ENCODE measurements at regions not wholly inside any gene's neighbourhood (a gene's known extent, or its start where the extent isn't known, plus 50 kb on each side); places are given as distances from the start of the nearest gene placed in this dataset.

GRCh38 chr5:89228355-89228754 is 345.4 kb upstream of the MEF2C start:
- Histone ChIP-seq H3K36me3 (no peaks in the 10 kb centered on the region), H3K4me3 (no peak overlapping the region), H3K4me1 (no peaks in the 10 kb centered on the region), H3K9me3 (no peaks in the 10 kb centered on the region), H3K27ac (no peak overlapping the region), H3K27me3 (no peaks in the 10 kb centered on the region)
- WGBS, 2 donors, result 70 to 84% methylated on average over 1 of the region's 1 CpG
- no peak for DNase-seq
- no peak for TF ChIP-seq POLR2A (IDR thresholded peaks at IDR 0.05)
- TF ChIP-seq, protein P1, sequence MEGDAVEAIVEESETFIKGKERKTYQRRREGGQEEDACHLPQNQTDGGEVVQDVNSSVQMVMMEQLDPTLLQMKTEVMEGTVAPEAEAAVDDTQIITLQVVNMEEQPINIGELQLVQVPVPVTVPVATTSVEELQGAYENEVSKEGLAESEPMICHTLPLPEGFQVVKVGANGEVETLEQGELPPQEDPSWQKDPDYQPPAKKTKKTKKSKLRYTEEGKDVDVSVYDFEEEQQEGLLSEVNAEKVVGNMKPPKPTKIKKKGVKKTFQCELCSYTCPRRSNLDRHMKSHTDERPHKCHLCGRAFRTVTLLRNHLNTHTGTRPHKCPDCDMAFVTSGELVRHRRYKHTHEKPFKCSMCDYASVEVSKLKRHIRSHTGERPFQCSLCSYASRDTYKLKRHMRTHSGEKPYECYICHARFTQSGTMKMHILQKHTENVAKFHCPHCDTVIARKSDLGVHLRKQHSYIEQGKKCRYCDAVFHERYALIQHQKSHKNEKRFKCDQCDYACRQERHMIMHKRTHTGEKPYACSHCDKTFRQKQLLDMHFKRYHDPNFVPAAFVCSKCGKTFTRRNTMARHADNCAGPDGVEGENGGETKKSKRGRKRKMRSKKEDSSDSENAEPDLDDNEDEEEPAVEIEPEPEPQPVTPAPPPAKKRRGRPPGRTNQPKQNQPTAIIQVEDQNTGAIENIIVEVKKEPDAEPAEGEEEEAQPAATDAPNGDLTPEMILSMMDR (IDR thresholded peaks at IDR 0.05), result no peak
- intact Hi-C loops (cut with DNase I), result no loop called here

DNA sequence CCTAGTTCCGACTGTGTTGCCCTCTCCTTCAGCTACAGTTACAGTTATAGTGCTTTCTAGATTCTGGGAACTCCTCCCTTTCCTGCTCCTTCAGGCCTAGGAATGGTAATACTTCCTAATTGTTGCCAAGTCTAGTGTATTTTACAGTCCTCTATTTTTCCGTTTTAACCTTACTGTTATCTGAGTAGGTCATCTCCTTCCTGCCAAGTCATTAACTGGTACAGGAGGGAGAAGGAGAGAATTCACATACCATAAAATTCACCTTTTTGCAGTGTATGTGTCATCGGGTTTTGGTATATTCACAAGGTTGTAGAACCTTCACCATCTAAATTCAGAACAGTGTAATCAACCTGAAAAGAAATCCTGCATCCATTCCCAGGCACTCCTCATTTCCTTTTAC is 335.4 kb upstream of the MEF2C start:
- Histone ChIP-seq H3K27me3 (no peaks in the 10 kb centered on the region), H3K27ac (no peak overlapping the region), H3K9me3 (no peaks in the 10 kb centered on the region), H3K4me1 (no peaks in the 10 kb centered on the region), H3K36me3 (no peaks in the 10 kb centered on the region), H3K4me3 (no peak overlapping the region)
- intact Hi-C loops (cut with DNase I), result no loop called here
- DNase-seq, result no peak
- TF ChIP-seq POLR2A (IDR thresholded peaks at IDR 0.05), result no peak
- TF ChIP-seq, protein P1 (IDR thresholded peaks at IDR 0.05), result no peak
- WGBS, 2 donors, result 78% methylated on average over 3 of the region's 3 CpGs

GRCh38 chr5:89216606-89217005 is 333.6 kb upstream of the MEF2C start:
- Histone ChIP-seq H3K27me3 (no peaks in the 10 kb centered on the region), H3K36me3 (no peaks in the 10 kb centered on the region), H3K4me3 (no peak overlapping the region), H3K27ac (no peak overlapping the region), H3K4me1 (no peaks in the 10 kb centered on the region), H3K9me3 (no peaks in the 10 kb centered on the region)
- WGBS, 2 donors, result 76 to 78% methylated on average over 3 of the region's 3 CpGs
- no peak for DNase-seq
- TF ChIP-seq, protein P1 (IDR thresholded peaks at IDR 0.05), result no peak
- TF ChIP-seq POLR2A (IDR thresholded peaks at IDR 0.05), result no peak
- intact Hi-C loops (cut with DNase I), result no loop called here

GRCh38 chr5:89213573-89213972 is 330.6 kb upstream of the MEF2C start:
- H3K9me3 ChIP-seq, result no peaks in the 10 kb centered on the region
- no peak for TF ChIP-seq POLR2A (IDR thresholded peaks at IDR 0.05)
- TF ChIP-seq, protein P1 (IDR thresholded peaks at IDR 0.05), result no peak
- DNase-seq, result no peak
- no peak overlapping the region for H3K4me3 ChIP-seq
- H3K4me1 ChIP-seq, result no peaks in the 10 kb centered on the region
- H3K27me3 ChIP-seq, result no peaks in the 10 kb centered on the region
- H3K36me3 ChIP-seq, result no peaks in the 10 kb centered on the region
- H3K27ac ChIP-seq, result no peak overlapping the region
- intact Hi-C loops (cut with DNase I), result no loop called here
- 25 to 38% methylated on average over 1 of the region's 1 CpG for WGBS, 2 donors

- intact Hi-C loops (cut with DNase I), result no loop called here
- H3K36me3 ChIP-seq, result no peaks in the 10 kb centered on the region
- no peaks in the 10 kb centered on the region for H3K27me3 ChIP-seq
- no peaks in the 10 kb centered on the region for H3K9me3 ChIP-seq
- TF ChIP-seq POLR2A (IDR thresholded peaks at IDR 0.05), result no peak
- TF ChIP-seq, protein P1 (IDR thresholded peaks at IDR 0.05), result no peak
- 15 to 34% methylated on average over 2 of the region's 2 CpGs for WGBS, 2 donors
- no peak for DNase-seq
- H3K4me1 ChIP-seq, result no peaks in the 10 kb centered on the region
- no peak overlapping the region for H3K4me3 ChIP-seq
- H3K27ac ChIP-seq, result no peak overlapping the region
Measured at GRCh38 chr5:89211836-89212235, 328.9 kb upstream of the MEF2C start.
